Stromal cell of bone marrow (primary cell): ENCODE measurements at regions not wholly inside any gene's neighbourhood (a gene's known extent, or its start where the extent isn't known, plus 50 kb on each side); places are given as distances from the start of the nearest gene placed in this dataset.
A peak's percentile ranks its signal among the peaks of the same experiment; 100 is the strongest.

Experiments used
- DNase-seq: peaks from one replicate; pipeline ENCODE4 v3.0.0-alpha.2; 2012; ENCODE audit warnings: low read depth

GRCh38 chr12:20264026-20264425 lies 104.3 kb upstream of the PDE3A start:
- DNase-seq = no peak

- no peak for DNase-seq
Measured at GRCh38 chr12:20264608-20265114, 103.7 kb upstream of the PDE3A start.

GRCh38 chr12:20268121-20268732 lies 100.1 kb upstream of the PDE3A start:
- peak; percentile 11 for DNase-seq

- no peak for DNase-seq
Measured at GRCh38 chr12:20268771-20269170, 99.6 kb upstream of the PDE3A start.

GRCh38 chr12:20269337-20270067 lies 98.8 kb upstream of the PDE3A start:
- no peak for DNase-seq

DNA sequence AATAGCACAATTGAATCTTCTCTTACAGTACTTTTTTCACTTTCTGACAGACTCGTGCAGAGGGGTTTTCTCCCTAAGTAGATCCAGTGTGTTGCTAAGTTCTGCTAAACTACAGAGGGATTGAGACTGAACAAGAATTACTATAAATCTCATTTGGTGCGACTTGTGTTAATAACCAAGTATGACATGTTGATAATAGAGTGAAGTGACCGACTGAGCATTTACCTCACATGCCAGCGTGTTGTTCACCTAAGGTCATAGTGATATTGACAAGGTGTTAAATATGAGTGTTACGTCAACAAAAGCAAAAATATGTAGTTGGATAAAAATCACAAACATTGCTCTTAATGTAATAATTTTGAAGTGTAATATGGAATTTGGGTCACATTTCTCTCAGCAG lies 97.8 kb upstream of the PDE3A start:
- DNase-seq = no peak

DNA sequence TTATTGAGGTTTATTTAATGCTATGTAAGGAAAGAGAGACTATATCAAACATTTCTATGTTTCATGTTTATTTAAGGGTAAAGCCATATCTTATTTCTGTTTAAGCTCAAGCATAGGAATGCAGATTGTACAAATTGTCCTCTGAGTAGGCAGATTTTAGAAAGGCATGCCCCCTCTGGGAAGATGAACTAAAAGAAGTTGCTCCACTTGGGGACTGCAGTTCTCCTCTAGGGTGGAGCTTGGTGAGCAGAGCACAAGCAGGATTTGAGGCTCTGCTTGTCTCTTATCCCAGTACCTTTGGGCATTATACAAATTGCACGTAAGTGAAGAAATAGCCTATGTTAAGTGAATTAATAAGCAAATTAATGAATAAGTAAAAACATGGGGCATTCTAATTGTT lies 96.2 kb upstream of the PDE3A start:
- DNase-seq = no peak

- peak; percentile 69 for DNase-seq
Measured at GRCh38 chr12:20272801-20273200, 95.5 kb upstream of the PDE3A start.

- no peak for DNase-seq
Measured at GRCh38 chr12:20274008-20274407, 94.3 kb upstream of the PDE3A start.

GRCh38 chr12:20278276-20278675 lies 90.1 kb upstream of the PDE3A start:
- DNase-seq = no peak

- DNase-seq = peak; percentile 21
Measured at GRCh38 chr12:20280515-20280914, 87.8 kb upstream of the PDE3A start.

DNA sequence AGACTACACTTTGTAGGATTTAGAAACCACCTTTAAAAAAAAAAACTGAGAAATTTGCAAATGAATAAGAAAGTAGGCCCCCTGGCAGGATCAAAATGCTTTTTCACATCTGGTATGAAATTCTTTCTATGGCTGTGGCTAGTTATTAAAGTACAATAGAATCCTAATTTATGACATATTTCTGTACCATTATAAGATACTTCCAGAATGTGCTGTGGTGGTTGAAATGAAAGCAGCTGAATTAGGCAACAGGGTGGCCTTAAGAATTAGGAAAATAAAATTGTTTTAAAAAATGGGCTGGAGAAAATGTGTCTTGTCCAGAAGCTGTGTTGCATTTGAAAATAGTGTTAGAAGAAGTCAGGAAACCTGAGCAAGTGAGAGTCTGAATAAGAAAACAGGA lies 85.9 kb upstream of the PDE3A start:
- no peak for DNase-seq

- no peak for DNase-seq
Measured at GRCh38 chr12:20283482-20283881, 84.9 kb upstream of the PDE3A start.

DNA sequence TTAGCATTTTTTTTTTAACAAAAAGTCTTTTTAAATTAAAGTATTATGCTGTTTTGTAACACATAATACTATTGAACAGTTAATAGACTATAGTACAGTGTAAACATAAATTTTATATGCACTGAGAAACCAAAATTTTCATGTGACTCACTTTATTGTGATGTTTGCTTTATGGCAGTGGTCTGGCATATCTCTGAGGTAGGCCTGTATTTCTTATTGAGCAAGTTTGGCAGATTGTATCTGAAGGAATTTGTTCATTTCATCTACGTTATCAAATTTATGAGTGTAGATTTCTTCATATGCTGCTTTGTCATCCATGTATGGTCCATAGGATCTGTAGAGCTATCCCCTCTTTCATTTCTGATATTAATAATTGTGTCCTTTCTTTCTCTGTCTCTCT lies 78.8 kb upstream of the PDE3A start:
- DNase-seq = no peak

DNA sequence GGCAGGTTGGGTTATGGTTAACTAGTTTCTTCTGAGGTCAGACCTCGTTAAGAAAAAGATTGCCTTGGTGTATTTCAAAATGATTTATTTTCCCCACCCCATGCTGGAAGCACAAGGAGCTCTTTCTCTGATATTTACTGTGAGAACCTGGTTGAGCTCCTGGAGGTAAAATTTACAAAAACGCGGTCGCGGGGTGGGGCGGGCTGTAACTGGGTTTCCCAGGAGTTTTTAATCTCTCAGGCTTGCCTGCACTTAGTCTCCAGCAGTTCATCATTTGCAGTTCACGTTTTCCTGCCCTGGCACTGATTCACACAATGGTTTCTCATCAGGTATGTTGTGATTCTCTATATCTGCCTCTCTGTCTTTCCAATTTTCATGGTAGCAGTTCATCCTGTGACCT lies 67.9 kb upstream of the PDE3A start:
- no peak for DNase-seq

DNA sequence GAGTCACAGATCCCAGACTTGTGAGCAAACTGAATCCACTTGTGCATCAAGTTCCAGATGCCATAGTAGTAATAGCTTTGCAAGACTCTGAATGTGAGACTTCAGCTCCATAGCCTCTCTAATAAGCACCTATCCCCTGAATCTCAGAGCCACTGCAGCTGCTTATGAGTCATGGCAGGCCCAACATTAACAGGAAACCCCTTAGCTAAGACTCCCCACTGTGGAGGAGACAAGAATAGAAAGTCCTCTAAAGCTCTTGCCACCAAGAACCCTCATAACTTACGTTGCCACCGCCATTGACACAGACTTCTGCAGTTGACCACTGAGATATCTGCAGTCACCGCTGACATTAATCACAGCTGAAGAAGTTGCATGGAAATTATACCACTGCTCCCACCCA lies 62.9 kb upstream of the PDE3A start:
- no peak for DNase-seq

DNA sequence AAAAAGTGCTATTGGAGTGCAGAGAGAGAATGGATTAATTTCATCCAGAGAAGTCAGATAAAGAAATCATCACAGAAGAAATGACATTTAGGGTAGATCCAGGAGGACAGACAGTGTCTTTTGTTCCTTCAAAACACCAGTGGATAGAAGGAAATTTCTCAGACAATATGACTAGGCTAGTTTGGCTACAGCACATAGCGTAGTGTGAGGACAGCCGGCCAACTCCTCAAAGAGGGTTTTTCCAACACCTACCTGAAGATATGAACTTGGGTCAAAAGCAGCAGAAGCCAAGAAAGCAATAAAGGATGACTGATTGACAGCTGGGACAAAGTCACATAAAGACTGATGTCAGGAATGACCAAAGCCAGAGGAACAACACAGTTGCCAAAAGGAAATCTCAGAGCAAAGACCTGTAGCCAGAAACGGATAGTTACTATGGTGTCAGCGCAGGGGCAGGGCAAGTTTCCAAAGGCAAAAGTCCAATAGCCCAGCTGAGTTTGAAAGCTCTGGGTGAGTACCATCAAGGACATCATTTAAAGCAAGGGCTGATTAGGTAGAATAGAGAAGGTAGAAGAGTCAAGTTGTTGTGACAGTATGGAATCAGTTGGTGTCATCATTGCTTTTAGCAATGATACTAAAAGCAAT lies 58.7 kb upstream of the PDE3A start:
- DNase-seq = no peak

DNA sequence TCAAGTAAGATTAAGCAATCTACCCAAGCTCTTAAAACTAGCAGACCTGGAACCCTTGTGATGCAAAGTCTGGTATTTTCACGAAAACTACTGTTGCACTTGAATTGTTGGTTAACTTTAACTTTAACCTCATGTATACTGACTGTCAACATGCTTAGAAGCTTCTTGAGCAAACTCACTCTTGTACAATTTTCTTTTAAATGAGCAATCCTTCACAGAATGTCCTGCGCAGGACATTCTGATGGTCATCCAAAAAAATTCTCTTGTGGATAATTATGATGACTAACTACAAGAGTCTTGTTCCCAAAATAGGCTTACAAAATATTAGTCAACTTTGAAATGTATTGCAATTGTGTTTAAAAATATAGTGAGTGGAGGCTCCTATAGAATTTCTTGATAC lies 54.0 kb upstream of the PDE3A start:
- DNase-seq = peak; percentile 86

- DNase-seq = no peak
Measured at GRCh38 chr12:20317554-20317953, 50.8 kb upstream of the PDE3A start.
